ENCODE measurements at regions not wholly inside any gene's neighbourhood (a gene's known extent, or its start where the extent isn't known, plus 50 kb on each side); places are given as distances from the start of the nearest gene placed in this dataset.
A peak's percentile ranks its signal among the peaks of the same experiment; 100 is the strongest.

DNA sequence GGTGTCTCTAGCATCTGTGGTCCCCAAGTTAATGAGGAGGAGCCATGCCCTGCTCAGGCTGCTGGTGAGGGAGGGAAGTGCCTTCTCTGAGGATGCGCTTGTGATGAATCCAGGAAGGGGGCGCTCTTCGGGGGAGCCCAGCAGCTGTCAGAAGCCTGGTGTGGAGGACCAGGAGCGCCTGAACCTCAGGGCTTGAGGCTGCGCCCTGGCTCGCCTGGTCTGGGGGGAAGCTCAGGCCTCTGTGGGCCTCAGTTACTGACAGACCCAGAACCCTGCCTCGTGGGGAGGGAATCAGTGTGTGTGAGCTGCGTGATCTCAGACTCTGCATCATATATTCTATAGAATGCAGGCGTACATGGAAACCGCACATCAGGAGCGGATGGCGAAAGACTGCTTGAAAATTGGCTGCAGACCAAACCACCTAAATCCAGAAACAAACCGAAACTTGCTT is 126.1 kb downstream of the SEC14L1 start:
- DNase-seq (ENCODE audit: extremely low read depth in 1 of 2, low read depth in 1 of 2): no peak

DNA sequence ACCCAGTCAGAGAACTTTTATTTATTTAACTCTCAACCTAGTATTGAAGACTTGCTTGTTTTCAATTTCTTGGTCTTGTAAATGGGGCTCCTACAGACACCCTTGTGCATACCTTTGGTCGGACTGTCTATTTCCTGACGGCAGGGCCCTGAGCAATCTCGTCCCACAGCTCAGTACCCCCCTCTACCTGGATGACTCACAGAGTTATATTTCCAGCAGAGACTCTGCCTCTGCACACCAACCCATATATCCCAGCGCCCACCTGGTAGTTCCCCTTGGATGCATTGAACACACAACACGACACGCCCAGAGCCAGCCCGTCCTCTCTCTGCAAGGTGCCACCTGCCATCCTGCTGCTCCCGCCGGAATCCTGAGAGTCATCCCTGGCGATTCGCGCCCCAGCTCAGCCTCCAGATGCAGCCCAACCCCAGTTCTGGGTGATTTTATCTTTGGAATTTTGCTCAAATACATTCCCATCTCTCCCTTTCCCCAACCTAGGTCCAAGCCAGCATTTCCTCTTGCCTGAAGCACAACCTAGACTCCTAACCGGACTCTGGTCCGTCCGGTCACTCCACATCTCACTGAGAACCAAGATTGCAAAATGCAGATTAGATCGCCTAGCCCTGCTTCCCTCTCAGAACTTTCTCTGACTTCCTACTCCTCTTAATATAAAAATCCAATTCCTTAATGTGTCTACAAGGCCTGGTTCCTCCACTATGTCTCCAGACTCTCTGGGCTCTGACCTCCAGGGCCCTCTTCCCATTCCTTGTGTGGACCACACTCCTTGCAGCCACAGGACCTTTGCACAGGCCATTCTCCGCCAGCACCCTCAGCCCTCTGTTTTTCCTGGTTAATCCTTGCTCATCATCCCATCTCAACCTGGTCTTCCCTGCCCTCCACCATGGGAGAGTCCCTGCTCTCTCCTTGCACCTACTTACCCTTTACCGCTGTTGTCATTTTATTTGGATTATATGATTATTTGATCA is 129.2 kb downstream of the SEC14L1 start:
- no peak for DNase-seq (ENCODE audit: extremely low read depth in 1 of 2, low read depth in 1 of 2)

DNA sequence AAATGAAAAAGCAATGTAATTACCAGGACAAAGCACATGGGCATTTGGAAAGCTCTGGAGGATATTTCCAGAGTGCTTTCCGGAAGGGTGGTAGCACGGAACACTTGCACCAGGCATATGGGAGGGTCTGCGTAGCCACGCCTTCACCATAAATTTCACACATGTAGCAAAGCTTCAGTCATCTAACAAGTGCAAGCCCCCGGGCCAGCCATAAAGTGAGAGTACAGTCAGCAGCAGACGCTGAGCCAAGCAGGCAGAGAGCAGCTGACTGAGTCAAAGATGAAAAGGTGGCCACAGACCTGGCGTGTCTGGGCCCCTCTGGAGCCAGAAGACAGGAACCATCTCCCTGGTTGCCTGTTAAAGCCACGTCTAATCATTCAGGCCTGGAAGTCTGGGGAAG is 130.6 kb downstream of the SEC14L1 start:
- DNase-seq (ENCODE audit: extremely low read depth in 1 of 2, low read depth in 1 of 2): no peak

DNA sequence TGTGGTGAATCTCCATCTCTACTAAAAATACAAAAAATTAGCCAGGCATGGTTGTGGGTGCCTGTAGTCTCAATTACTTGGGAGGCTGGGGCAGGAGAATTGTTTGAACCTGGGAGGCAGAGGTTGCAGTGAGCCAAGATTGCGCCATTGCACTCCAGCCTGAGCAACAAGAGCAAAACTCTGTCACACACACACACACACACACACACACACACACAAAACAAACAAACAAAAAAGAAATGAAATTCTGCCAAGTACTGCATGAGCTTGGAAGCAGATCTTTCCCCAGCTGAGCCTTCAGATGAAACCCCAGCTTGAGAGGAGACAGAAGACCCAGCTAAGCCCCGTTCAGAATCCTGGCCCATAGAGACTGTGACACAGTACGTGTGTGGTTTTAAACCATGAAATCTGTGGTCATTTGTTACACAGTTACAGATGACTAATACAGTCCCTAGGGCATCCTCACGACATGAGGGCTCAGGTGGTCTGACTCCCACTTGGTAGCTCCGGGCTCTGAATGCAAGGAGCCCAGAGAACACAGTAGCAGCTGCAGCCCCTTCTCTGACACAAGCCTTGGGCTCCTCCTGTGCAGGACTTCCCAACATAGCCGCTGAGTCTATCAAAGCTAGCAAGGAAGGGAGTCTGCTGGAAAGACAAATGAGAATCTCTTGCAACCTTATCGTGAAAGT is 132.8 kb downstream of the SEC14L1 start:
- no peak for DNase-seq (ENCODE audit: extremely low read depth in 1 of 2, low read depth in 1 of 2)

DNA sequence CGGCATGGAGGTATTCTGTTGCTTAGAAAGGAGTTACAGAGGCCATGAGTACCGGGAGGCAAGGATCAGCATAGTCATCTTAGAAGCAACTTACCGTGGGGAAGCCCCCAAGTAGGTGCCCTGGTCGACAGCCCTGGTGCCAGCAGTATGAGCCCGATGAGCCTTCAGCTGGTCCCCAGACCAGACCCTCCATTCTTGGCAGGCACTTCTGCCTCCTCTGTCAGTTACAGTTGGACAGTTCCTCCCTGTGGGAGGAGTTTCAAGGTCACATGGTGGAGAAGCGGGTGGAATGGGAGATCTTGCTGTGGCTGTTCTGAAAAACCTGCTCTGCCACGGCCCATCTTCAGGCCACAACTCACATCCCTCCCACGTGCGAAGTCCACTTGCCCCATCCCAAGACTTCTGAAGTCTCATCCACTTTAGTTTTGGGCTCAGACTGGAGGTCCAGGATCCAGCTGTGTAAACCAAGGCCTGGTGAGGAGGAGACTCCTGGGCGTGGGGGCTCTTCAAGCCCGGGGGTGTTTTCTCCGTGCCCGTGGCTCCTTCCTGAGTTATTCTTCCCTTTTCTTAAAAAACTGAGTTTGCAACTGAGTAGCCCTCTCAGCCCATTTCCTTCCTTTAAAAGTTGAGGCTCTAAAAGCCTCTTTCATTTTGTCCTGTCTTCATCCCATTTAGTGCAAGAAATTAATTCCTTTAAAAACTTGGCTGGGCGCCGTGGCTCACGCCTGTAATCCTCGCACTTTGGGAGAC is 133.5 kb downstream of the SEC14L1 start:
- no peak for DNase-seq (ENCODE audit: extremely low read depth in 1 of 2, low read depth in 1 of 2)

DNA sequence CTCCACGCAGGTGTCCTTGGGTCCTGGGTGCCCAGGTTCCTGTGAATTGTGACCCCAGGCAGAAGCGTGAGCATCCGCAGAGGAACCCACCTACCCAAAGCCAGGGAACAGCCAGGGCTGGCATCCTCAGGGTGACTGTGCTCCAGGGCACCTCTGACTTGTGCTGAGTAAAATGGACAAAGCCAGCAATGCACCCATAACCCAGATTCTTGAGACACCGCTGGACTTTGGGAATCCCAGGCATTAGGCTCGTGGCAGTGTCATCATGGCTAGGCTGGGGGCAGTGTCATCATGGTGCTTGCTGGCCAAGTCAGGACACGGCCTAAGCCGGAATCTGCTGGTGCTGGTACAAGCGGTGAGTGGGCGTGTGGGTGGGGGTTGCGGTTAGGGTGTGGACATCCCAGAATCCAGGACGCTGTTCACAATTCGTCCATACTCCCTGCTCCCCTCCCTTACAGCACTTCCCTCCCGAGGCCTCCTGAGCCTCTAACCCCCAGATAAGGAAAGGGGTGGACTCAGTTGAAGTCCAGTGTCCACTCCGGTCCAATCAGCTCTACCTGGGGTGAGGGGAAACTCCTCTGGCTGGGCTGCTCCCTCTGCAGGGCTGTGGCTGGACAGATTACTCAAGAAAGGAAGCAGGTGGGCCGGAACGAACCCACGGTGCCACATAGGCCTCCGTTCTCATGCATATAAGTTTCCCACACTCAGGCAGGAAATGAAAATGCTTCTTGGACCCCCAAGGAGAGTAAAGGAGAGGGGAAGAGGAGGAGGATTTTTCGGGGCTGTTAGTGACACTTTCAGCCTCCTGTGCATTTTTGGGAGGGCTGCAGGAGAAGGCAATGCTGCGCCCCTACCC is 138.9 kb downstream of the SEC14L1 start:
- DNase-seq (ENCODE audit: extremely low read depth in 1 of 2, low read depth in 1 of 2): no peak

DNA sequence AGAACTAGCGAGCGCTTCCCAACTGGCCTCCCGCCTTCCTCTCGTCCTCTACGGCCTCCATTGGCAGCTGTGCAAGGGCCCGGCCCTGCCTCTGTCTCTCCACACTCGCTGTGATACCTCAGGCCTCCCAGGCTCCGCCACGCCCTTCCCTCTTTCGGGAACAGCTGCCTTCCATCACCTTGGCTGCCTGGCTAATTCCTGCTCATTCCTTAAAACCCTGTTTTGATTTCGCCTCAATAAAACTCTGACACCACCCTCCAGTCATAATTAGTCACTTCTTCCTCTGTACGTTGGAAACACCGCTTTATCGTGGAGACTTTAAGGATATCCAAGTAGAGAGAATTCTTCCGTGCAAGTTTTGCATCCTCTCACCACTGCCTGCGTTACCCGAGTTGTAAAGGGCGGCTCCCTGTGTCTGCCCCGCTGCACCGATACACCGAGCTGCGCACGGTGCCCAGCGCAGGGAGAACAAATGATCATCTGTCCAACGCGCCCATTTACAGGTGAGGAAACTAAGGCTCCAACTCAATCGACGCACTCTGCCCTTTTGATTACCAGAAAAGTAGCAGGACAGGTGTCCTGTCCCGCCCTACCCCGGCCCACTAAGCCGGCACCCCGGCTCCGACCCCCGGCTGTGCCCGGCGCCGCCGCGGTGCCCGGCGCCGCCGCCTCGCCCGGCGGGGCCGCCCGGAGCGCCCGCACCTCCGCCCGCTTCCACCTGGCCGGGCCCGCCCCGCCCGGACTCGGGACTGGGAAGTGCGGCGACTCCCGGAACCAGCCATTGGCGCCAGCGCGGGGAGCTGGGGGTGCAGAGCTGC is 139.7 kb downstream of the SEC14L1 start:
- DNase-seq (ENCODE audit: extremely low read depth in 1 of 2, low read depth in 1 of 2): no peak

DNA sequence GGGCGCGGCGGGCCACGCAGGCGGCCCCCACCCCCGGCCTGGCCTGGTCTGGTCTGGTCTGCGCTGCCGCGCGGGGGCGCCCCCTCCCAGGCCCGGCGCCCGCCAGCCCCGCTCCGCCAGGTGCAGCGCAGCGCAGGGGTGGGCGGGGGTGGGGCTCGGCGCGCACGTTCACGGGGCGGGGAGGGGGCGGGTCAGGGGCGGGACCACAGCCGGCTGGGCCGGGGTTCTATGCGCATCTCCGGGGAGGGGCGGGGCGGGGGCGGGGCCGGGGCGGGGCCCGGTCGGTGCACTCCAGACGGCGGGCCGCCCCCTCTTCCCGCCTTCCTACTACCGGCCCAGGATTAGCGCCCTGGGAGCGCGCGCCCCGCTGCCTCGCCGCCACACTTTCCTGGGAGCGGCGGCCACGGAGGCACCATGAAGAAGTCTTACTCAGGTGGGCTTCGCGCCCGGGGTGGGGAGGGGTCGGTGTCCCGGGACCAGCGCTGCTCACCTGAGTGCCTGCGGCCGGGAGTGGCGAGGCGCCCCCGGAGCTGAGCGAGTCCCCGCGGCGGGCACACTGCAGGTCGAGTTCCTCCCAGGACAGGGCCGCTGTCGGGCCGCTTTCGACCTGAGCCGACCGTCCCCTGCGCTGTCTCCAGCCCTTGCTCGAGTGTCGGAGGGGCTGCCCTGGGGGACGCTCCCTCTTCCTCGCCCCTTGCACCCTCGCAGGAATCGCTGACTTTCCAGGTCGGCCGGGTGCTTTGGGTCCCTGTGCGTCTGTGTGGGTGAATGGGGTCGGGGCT is 140.5 kb downstream of the SEC14L1 start:
- DNase-seq (ENCODE audit: extremely low read depth in 1 of 2, low read depth in 1 of 2): peak; percentile 18 to 27

DNA sequence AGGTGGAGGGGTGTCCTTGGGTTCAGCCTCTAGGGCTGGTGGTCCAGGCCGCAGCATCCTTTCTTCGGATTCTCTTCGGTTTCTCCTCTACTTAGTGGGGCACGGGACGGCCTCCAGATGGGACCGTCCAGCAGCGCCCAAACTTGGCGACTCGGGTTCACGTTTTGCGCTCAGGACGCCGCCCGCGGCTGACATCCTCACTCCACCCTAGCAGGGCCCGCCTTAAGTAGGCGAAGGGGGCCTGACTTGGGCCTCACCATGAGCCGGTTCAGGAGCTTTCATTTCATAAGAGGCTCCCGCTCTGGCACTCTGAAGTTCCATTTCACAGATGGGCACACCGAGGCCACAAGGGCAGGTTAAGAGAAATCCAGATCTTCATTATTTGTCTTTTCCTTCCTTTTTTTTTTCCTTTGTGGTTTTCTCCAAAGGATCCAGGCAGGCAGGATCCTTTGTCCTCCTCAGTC is 141.2 kb downstream of the SEC14L1 start:
- no peak for DNase-seq (ENCODE audit: extremely low read depth in 1 of 2, low read depth in 1 of 2)

DNA sequence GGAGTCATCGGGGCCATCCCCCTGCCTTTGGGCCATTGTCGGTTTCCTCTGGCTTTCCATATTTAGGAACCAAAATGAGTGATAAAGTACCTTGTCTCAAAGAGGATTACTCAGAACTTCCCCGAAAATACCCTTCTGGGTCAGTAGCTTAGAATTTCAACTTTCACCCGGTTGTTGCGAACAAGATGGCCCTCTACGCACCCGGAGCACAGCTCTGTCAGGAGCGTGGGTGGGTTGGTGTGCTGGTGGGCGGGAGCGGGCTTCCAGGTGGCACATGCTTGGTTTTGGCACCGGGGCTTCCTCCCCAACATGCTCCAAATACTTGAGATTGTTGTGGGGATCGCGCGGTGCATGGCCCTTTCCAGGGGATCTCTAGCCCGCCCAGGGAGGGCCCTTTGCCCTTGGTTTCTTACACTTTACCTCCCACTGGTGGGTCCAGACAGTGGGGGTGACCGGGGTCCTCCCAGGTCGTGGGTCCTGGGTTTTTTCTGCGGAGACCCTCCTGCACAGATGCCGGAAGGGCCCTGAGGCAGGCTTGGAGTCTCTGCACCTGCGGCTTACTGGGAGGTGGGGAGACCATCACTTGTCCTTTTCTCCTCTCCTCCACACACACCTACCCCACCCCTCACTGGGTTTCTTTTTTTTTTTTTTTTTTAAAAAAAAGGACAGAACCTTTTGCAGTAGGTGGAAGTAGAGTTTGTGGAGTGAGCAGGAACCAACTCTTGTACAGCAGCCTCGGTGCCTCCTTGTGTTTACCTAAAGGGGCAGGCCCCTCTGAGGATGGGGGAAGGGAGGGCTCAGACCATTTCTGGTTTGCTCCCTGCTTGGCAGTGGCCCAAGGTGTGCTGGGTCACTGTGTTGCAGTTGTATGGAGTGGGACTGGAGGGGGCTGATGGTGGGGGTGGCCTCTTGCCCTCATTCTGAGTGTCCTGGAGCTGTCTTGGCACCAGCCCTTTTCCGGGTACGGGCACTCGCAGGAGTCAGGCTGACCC is 142.1 kb downstream of the SEC14L1 start:
- DNase-seq (ENCODE audit: extremely low read depth in 1 of 2, low read depth in 1 of 2): no peak

DNA sequence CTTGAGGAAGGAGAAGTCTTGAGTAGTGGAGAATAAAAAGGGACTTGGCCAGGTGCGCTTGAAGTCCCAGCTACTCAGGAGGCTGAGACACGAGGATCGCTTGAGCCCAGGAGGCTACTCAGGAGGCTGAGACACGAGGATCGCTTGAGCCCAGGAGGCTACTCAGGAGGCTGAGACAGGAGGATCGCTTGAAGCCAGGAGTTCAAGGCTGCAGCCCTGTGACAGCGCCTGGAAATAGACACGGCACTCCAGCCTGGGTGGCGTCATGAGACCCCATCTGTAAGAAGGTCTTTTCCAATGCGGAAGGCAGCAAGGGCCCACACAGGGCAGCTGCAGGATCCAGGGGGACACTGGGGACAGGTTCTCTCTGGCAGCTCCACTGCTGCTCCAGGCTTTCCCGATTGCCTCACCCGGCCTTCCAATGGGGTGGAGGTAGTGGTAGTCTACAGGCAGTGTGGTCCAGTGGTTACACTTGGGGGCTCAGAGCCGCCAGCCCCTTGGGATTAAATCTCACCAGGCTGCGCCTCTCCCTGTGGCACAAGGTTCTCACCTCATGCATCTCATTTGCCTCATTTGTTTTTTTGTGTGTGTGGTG is 143.4 kb downstream of the SEC14L1 start:
- DNase-seq (ENCODE audit: extremely low read depth in 1 of 2, low read depth in 1 of 2): no peak

DNA sequence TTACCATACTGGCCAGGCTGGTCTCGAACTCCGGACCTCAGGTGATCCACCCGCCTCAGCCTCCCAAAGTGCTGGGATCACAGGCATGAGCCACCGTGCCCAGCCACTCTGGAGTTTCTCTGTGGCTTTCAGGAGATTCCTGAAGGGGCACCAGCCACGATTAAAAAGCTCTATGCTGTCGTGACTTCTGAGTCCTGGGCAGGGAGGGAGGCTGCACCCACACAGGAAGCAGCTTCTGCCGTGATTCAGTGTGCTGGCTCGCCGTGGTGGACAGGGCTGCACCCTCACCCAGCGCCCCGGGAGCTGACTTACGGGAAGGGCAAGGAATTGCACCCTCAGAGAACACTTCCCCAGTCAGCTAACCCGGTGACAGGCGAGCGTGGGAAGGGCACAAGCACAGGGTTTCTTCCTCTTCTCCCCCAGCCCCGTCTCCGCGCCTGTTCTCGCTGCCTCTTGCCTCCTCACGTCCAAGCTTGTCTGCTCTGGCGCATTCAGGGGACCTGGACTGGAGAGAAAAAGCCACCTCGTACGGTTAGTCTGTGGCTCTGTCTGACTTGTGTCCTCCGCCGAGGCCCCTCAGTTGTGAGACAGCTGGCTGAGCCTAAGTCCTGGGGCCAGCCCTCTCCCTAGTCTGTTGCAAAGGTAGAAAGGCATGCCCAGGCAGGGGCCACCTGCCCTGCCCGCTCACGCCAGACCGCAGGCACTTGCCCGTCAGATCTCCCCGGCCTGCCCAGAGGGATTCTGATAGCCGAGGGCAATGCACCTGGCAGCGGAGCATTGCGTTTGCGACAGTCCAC is 145.0 kb downstream of the SEC14L1 start:
- DNase-seq (ENCODE audit: extremely low read depth in 1 of 2, low read depth in 1 of 2): no peak

DNA sequence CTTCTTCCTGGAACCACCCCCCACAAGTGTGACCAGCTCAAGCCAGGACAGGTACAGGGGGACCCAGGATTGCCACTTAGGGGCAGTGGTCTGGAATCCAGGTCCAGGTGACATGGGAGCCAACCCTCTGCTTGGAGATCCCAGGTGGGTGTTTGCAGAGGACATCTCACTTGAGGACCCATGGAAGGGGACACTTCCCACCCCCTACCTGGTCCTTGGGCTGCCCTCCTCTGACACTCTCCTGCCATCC is 145.5 kb downstream of the SEC14L1 start:
- no peak for DNase-seq (ENCODE audit: extremely low read depth in 1 of 2, low read depth in 1 of 2)

DNA sequence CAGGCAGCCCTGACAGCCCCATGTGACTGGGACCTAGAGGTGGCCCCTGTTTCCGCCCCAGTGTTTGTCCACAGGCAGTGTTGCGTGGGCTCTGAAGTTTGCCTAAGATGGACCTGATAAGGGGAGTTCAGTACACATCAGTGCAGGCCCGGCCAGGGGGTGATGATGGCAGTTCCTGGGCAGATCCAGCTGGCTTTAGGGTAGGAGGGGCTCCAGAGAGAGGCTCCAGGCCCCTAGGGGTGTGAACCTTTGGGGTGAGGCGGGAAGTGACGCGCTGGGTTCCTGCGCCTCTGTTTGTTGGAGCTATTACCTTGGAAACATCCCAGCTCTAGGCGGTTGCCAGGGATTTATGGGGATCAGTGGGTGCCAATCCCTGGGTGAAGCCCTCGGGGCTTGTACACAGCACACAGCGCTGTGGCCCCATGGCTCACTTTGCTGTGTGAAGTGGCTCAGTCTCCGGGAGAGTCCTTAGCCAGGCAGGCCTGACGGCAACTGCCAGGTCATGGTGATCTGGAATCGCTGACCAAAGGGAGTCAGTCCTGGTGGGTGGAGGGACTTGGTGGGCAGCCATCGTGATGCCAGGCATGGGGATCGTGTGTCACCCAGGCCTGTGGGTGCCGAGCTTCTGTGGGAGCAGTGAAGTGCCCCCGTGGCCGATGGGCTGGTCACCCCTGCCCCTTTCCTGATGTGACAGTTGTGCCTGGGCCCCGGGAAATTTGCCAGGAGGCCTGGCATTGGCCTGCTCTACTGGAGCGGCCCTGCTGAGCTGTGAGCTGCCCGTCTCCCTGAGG is 146.1 kb downstream of the SEC14L1 start:
- no peak for DNase-seq (ENCODE audit: extremely low read depth in 1 of 2, low read depth in 1 of 2)

DNA sequence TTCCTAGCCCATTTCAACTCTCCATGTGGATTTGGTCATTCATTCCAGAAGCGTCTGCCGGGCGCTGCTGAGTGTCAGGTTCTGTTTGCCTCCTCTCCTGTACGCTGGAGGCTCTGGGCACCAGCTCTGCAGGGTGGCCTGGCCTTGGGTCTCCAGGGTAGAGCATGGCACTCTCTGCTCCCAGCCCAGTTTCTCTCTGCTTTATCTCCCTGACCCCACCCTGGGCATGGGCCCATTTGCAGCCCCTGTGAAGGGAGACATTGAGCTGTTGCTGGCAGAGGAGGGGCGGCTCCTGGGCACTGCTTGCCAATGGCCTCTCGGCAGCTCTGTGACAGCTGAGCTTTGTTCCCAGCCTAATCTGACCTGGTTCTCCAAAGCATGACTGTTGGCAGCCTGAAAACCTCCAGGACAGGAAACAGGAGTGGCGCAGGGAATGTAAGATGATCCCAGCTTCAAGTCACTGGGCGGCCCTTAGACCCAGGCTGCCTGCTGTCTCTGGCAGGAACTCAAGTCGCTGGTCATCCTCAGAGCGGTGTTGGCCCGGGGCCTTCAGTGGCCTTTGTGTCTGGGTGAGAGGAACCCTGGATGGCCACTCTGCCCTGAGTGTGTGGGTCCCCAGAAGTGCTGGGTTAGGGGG is 146.8 kb downstream of the SEC14L1 start:
- no peak for DNase-seq (ENCODE audit: extremely low read depth in 1 of 2, low read depth in 1 of 2)
